DND-41 (cell line): ENCODE measurements at regions not wholly inside any gene's neighbourhood (a gene's known extent, or its start where the extent isn't known, plus 50 kb on each side); places are given as distances from the start of the nearest gene placed in this dataset.

ENCODE experiments used
- ATAC-seq: fragments of 200-7000 bp; cut with Tn5 transposase; 3 replicates; pipeline ENCODE4 v1.9.1; 2021; ENCODE audit warnings: low read depth; ENCODE audit not compliant: insufficient read depth
- DNase-seq: peaks from one replicate; pipeline ENCODE4 v3.0.0-alpha.2; 2020
- H2AFZ ChIP-seq: 2 replicates; pipeline ENCODE4 v1.6.0; 2012; ENCODE audit warnings: low read depth, low read length
- H3K27ac ChIP-seq: 2 replicates; pipeline ENCODE4 v1.5.1; 2012; ENCODE audit warnings: low read length, inconsistent platforms
- H3K27me3 ChIP-seq: fragments of 200-600 bp; sonication (generic); 2 replicates; pipeline ENCODE4 v1.6.0; 2012; ENCODE audit warnings: low read length, mild to moderate bottlenecking, inconsistent platforms; ENCODE audit not compliant: insufficient read depth, poor library complexity
- H3K36me3 ChIP-seq: 2 replicates; pipeline ENCODE4 v1.5.1; 2012; ENCODE audit warnings: low read length, inconsistent platforms; ENCODE audit not compliant: insufficient read depth
- H3K4me1 ChIP-seq: 2 replicates; pipeline ENCODE4 v1.5.1; 2012; ENCODE audit warnings: mild to moderate bottlenecking, low read length; ENCODE audit not compliant: insufficient read depth
- H3K4me2 ChIP-seq: 2 replicates; pipeline ENCODE4 v1.6.0; 2012; ENCODE audit warnings: mild to moderate bottlenecking, moderate library complexity, low read length, inconsistent platforms; ENCODE audit not compliant: insufficient read depth
- H3K4me3 ChIP-seq, 2 experiments: fragments of 200-600 bp in 1 of 2; shearing (Covaris generic) in 1 of 2; 2 replicates each; pipeline ENCODE4 v1.5.1; 2012 to 2016; ENCODE audit warnings: inconsistent platforms in 2 of 2, low read length in 2 of 2, mild to moderate bottlenecking in 2 of 2, low read depth in 1 of 2, moderate library complexity in 1 of 2
- H3K79me2 ChIP-seq: 2 replicates; pipeline ENCODE4 v1.6.0; 2012; ENCODE audit warnings: low read length, inconsistent platforms; ENCODE audit not compliant: insufficient read depth
- H3K9ac ChIP-seq: 2 replicates; pipeline ENCODE4 v1.6.0; 2012; ENCODE audit warnings: low read depth, mild to moderate bottlenecking, inconsistent platforms, low read length, moderate library complexity
- H3K9me3 ChIP-seq: 2 replicates; pipeline ENCODE4 v1.5.1; 2012; ENCODE audit warnings: low read length, moderate library complexity, mild to moderate bottlenecking, inconsistent platforms; ENCODE audit not compliant: insufficient read depth, severe bottlenecking
- H4K20me1 ChIP-seq: 2 replicates; pipeline ENCODE4 v1.6.0; 2012; ENCODE audit warnings: low read length; ENCODE audit not compliant: insufficient read depth
- CTCF ChIP-seq: IDR thresholded peaks from 2 replicates; pipeline ENCODE4 v1.5.1; 2012; ENCODE audit warnings: borderline replicate concordance, low read length, moderate library complexity, mild to moderate bottlenecking; ENCODE audit not compliant: poor library complexity, severe bottlenecking; ENCODE audit errors: extremely low read depth
- EZH2 ChIP-seq: IDR thresholded peaks from 3 replicates; pipeline ENCODE4 v1.6.1; 2012; ENCODE audit warnings: borderline replicate concordance, low read depth, mild to moderate bottlenecking, moderate library complexity, low read length, inconsistent platforms; ENCODE audit not compliant: severe bottlenecking

- no peak overlapping the region for H3K4me2 ChIP-seq
- no peaks in the 10 kb centered on the region for H3K36me3 ChIP-seq
- no peak for ATAC-seq
- no peak overlapping the region for H2AFZ ChIP-seq
- H4K20me1 ChIP-seq: no peaks in the 10 kb centered on the region
- no peak for DNase-seq
- H3K4me3 ChIP-seq: no peak overlapping the region
- H3K79me2 ChIP-seq: no peaks in the 10 kb centered on the region
- H3K27ac ChIP-seq: no peak overlapping the region
- H3K9me3 ChIP-seq: no peaks in the 10 kb centered on the region
- TF ChIP-seq EZH2: no peak
- TF ChIP-seq CTCF: no peak
- no peaks in the 10 kb centered on the region for H3K27me3 ChIP-seq
- H3K4me1 ChIP-seq: no peaks in the 10 kb centered on the region
- no peak overlapping the region for H3K9ac ChIP-seq
Observed at GRCh38 chr13:59408738-59409137, 755.0 kb downstream of the DIAPH3 start.

DNA sequence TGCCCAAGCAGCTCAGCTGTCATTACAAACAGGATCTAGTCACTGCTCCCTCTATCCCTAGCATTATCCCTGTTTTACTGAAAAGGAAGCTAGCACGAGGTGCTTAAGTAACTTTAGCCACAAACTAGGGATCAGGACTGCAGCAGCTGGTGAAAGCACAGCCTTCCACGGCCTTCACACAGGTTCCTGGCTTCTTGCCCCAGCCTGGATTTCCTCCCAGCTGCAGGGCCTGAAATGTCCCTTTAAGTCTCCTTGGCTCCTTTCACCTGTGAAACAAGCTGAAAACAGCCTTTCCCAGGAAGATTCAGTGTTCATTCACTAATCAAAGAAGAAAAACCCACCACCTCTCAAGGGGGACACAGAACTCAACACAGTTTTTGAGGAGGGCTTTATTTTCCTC lies 754.5 kb downstream of the DIAPH3 start:
- Histone ChIP-seq H3K27me3 (no peaks in the 10 kb centered on the region), H3K79me2 (no peaks in the 10 kb centered on the region), H2AFZ (no peak overlapping the region), H3K9me3 (no peaks in the 10 kb centered on the region), H3K36me3 (no peaks in the 10 kb centered on the region), H3K4me2 (no peak overlapping the region), H4K20me1 (no peaks in the 10 kb centered on the region), H3K9ac (no peak overlapping the region), H3K4me1 (no peaks in the 10 kb centered on the region), H3K27ac (no peak overlapping the region), H3K4me3 (no peak overlapping the region)
- ATAC-seq: no peak
- no peak for DNase-seq
- TF ChIP-seq EZH2 (no peak), CTCF (no peak)

- no peak for ATAC-seq
- no peak overlapping the region for H3K4me2 ChIP-seq
- H3K27ac ChIP-seq: no peak overlapping the region
- no peaks in the 10 kb centered on the region for H4K20me1 ChIP-seq
- no peak overlapping the region for H3K4me3 ChIP-seq
- no peak overlapping the region for H3K9ac ChIP-seq
- H3K27me3 ChIP-seq: no peaks in the 10 kb centered on the region
- H2AFZ ChIP-seq: no peak overlapping the region
- no peaks in the 10 kb centered on the region for H3K36me3 ChIP-seq
- no peak for DNase-seq
- TF ChIP-seq CTCF (no peak), EZH2 (no peak)
- no peaks in the 10 kb centered on the region for H3K79me2 ChIP-seq
- H3K9me3 ChIP-seq: no peaks in the 10 kb centered on the region
- no peaks in the 10 kb centered on the region for H3K4me1 ChIP-seq
Observed at GRCh38 chr13:59409634-59410200, 754.0 kb downstream of the DIAPH3 start.

GRCh38 chr13:59413126-59413525 lies 750.6 kb downstream of the DIAPH3 start:
- no peaks in the 10 kb centered on the region for H3K4me1 ChIP-seq
- H3K4me3 ChIP-seq: no peak overlapping the region
- no peak overlapping the region for H3K27ac ChIP-seq
- no peak for ATAC-seq
- no peak overlapping the region for H3K9ac ChIP-seq
- no peaks in the 10 kb centered on the region for H3K9me3 ChIP-seq
- TF ChIP-seq EZH2 (no peak), CTCF (no peak)
- DNase-seq: no peak
- no peak overlapping the region for H2AFZ ChIP-seq
- H3K36me3 ChIP-seq: no peaks in the 10 kb centered on the region
- H3K27me3 ChIP-seq: no peaks in the 10 kb centered on the region
- H3K4me2 ChIP-seq: no peak overlapping the region
- no peaks in the 10 kb centered on the region for H4K20me1 ChIP-seq
- no peaks in the 10 kb centered on the region for H3K79me2 ChIP-seq
